ENCODE measurements at regions not wholly inside any gene's neighbourhood (a gene's known extent, or its start where the extent isn't known, plus 50 kb on each side); places are given as distances from the start of the nearest gene placed in this dataset.
"Not testable (repeated sequence)": the region's sequence is repeated elsewhere in the genome, so short reads cannot be mapped to it uniquely, and the experiment has no call there.

DNA sequence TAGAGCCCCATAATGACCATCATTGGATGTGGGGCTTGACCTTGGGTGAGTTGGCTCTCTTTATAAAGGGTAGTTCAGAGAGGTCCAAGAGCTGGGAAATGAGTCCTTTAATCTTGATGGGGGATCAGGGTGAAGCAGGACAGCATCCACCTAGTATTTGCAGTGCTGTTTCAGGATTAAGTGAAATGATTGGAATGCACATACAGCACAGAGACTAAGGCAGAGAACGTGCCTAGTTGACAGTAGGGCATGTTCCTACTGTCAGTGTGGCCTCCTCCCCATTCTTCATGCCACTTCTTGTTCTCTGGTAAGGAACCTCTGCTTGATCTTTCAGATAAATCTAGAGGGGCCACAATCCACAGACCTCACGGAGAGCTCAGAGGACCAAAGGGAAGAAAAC is 78.9 kb downstream of the TRIM43 start:
- DNase-seq (ENCODE audit: low spot score), result no peak
- no peak for ATAC-seq (ENCODE audit: low FRiP score)
- TF ChIP-seq, protein P1, sequence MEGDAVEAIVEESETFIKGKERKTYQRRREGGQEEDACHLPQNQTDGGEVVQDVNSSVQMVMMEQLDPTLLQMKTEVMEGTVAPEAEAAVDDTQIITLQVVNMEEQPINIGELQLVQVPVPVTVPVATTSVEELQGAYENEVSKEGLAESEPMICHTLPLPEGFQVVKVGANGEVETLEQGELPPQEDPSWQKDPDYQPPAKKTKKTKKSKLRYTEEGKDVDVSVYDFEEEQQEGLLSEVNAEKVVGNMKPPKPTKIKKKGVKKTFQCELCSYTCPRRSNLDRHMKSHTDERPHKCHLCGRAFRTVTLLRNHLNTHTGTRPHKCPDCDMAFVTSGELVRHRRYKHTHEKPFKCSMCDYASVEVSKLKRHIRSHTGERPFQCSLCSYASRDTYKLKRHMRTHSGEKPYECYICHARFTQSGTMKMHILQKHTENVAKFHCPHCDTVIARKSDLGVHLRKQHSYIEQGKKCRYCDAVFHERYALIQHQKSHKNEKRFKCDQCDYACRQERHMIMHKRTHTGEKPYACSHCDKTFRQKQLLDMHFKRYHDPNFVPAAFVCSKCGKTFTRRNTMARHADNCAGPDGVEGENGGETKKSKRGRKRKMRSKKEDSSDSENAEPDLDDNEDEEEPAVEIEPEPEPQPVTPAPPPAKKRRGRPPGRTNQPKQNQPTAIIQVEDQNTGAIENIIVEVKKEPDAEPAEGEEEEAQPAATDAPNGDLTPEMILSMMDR (IDR thresholded peaks at IDR 0.05), result no peak

DNA sequence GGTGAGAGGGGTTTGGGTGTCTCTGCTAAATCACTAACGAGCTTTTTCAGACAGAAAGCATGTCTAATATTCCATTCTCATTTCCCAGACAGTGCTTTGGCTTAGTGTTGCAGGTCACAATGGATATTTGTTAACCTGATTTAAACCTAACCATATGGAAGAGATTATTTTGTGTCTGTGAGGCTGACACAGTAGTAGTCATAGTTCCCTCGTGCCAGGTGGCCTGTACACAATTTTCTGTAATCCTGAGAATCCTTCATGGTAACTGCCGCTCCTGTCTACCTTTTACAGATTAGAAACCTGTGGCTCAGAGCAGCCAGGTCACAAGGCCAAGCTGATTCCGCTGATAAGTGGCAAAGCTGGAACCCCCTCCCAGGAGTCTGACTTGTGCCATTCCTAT is 79.4 kb downstream of the TRIM43 start:
- not testable (repeated sequence) for ATAC-seq (ENCODE audit: low FRiP score); DNase-seq (ENCODE audit: low spot score)

DNA sequence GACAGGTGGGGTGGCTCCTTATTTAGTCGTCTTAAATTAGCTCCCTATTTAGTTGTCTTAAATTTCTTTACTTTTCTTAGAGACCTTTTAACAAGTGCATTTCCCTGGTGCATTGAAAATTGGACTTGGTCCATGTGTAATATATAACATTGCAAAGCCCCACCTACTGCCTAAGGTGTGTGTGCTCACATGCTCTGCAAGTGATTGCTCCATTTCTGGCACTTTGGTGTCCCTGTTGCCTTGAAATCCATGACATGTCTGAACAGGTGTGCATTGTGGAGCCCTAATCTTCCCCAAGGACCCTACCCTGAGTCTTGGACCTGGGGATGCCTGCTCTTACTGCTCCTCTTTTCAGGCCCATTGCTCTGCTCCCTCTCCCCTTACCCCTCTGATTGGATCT is 80.2 kb downstream of the TRIM43 start:
- DNase-seq (ENCODE audit: low spot score); ATAC-seq (ENCODE audit: low FRiP score): not testable (repeated sequence)

DNA sequence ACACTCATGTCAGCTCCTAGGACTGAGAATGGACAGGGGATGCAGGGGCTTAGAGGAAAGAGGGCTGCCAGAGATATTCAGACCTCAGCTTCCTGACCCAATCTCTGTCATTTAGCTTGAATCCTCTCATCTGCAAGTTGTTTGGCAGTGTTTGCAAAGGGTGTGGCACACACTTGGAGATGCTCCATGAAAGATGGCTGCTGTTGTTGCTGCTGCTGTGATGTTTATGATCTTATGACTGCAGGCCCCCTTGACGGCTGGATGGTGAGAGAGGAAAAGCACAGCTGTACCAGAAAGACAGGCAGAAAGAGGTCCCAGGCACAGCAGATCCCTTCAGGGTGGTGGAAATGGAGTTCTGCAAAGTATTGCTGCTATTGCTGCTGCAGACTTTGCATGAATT is 80.7 kb downstream of the TRIM43 start:
- ATAC-seq (ENCODE audit: low FRiP score); DNase-seq (ENCODE audit: low spot score): not testable (repeated sequence)

DNA sequence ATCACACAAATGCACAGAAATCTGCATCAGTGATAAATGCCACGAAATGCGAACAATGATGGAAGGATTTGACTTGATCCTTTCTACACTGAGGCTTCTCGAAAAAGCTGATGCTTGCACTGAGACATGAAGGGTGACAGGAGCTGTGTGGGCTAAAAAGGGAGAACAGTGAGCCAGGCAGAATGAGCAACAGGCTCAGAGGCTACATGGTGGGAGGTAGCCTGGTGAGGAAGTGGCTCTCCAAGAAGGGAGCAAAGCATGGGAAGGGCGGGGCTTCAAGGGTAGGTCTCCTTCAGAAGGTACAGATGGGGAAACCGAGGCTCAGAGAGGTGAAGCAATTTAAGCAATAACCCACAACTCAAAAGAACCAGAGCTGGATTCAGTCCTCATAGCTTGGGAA is 82.4 kb downstream of the TRIM43 start:
- DNase-seq (ENCODE audit: low spot score) (no peak), ATAC-seq (ENCODE audit: low FRiP score) (no peak)
- TF ChIP-seq, protein P1 (IDR thresholded peaks at IDR 0.05), result no peak

DNA sequence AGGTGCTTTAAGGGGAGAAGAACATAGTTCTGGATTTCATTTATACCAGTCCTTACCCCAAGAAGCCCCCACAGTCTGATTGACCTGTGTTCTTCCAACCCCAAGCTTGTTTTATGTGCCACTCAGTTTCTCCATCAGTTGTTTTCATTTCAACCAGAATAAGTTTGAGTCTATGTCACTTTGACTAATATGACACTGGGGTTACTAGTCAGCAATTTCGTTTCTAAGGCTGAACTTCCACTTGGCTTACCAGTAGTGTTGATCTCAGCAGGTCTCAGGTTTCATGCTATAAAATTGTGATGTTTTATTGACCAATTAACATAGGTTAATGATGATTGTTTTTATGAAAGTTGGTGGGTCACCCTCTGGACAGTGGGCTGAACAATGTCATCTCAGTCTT is 84.8 kb downstream of the TRIM43 start:
- not testable (repeated sequence) for DNase-seq (ENCODE audit: low spot score); ATAC-seq (ENCODE audit: low FRiP score)

DNA sequence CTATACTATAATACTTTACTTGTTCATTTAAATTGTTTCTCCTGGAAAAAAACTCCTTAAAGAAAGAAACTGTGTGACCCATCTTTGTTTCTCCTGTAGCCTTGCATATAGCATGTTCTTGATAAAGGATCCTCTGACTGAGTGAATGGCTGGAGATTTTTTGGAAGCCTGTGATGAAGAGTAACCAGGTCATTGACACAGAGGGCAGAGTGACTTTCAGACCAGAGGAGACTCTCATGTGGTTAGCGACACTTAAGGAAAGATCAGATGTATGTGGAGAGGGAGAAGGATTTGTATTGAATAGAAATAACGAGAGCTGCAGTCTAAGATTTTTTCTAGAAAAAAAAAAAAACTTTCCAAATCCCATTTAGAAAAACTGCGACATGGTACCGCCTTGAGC is 85.5 kb downstream of the TRIM43 start:
- TF ChIP-seq, protein P1 (IDR thresholded peaks at IDR 0.05), result no peak
- ATAC-seq (ENCODE audit: low FRiP score) (no peak), DNase-seq (ENCODE audit: low spot score) (no peak)

DNA sequence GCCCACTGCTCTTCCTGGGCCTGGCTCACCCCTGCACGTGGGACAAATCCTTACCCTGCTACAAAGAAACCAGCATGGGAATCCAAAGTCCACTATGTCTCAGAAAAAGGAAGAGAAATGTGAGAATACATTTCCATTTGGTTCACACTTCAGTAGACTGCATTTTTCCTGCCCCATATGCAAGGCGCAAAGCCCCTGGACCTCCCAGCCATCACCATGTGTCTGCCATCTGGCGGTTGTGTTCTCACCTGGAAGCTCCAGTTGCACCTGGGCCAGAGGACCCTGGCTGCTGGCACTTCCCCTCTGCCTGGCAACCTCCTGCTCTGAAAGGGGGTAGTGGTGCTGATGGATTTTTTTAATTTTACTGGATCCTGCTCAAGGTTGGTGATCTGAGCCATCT is 86.0 kb downstream of the TRIM43 start:
- not testable (repeated sequence) for DNase-seq (ENCODE audit: low spot score); ATAC-seq (ENCODE audit: low FRiP score)

DNA sequence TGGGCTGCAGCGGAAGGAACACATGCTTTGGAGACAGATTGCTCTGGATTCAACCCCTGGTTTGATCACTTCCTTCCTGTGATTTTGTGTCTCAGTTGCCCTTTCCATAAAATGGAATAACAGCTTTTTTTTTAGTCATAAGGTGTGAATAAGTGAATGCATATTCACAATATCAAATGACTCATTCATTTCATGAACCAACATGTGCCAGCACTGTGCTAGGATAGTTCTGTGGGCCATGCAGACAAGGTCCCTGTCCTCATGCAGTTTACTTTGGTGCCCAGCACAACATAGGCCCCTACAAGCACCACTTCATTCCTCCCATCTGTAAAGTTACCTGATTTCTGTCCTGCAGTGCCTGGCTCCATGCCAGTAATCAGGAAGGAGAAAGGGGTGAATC is 89.4 kb downstream of the TRIM43 start:
- ATAC-seq (ENCODE audit: low FRiP score), result peak; percentile 47
- DNase-seq (ENCODE audit: low spot score), result not testable (repeated sequence)

DNA sequence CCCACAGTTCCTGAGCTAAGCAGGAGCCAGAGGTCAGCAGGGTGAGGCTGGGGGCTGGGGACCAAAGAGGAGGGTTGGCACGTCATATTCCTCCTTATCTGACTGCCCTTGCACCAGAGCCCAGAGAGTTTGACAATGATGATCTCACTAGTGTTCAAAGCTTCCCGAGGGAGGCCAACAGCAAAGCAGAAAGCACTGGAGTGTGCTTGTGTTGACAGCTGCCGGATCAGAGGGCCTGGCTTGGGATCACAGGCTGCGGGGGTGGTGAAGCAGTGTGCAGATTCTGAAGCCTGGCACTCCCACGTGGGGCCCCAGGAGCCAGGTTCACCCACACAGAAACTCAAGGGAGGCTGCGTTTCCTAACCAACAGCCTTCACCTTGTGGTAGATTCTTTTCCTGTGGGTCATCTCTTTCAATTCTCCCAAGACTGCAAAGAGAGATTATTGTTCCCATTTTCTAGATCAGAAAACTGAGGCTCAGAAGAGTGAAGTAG is 89.8 kb downstream of the TRIM43 start:
- peak; percentile 75 for ATAC-seq (ENCODE audit: low FRiP score)

DNA sequence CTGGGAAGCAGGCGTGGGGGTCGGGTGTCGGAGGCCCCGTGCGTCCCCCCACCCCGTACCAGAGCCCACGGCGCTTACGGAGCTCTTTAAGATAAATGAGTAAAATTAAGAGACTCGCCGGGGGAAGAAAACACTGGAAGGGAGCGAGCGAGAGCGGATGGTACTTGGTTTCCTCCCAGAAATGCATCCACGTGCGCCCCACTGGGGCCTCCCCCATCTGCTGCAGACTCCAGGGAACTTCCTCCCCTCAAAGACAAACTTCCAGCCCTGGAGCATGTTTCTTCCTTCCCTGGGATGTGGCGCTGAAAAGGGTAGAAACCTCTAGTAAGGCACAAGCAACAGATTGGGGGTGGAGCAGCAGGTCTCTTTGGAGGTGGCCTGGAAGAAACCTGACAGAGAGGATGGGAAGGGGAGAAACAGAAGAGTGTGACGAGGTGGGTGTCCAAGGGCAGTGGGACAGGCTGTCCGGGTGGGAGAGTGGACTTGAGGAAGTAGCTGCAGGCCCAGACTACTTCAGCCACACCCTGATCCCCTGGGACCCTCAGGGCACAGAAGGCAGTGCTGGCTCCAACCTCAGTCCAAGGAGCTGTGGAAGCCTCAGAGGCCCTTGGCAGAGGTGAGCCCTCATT is 91.2 kb downstream of the TRIM43 start:
- peak; percentile 1 for ATAC-seq (ENCODE audit: low FRiP score)
- DNase-seq (ENCODE audit: low spot score), result not testable (repeated sequence)

More for the DNA sequence above, 89.8 kb downstream of the TRIM43 start:
- DNase-seq (ENCODE audit: low spot score), result not testable (repeated sequence)

DNA sequence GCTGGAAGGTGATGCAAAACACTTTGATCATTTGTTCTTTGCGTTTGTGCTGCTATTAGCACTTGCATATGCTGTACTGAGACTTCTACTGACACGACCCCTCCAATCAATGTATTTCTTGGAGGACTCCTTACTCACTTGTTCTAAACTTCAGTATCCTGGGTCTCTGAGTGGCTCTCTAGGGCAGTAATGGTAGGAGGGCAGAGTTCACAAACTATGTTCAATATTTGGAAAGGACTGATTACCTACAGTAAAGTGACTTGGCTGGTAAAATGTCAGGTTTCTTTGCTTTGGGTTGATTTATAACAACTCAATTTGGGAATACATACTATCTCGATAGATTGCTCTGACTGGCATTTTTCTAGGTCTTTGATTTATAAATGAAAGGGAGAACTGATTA is 93.7 kb downstream of the TRIM43 start:
- TF ChIP-seq, protein P1 (IDR thresholded peaks at IDR 0.05), result no peak
- DNase-seq (ENCODE audit: low spot score), result no peak
- ATAC-seq (ENCODE audit: low FRiP score), result no peak

DNA sequence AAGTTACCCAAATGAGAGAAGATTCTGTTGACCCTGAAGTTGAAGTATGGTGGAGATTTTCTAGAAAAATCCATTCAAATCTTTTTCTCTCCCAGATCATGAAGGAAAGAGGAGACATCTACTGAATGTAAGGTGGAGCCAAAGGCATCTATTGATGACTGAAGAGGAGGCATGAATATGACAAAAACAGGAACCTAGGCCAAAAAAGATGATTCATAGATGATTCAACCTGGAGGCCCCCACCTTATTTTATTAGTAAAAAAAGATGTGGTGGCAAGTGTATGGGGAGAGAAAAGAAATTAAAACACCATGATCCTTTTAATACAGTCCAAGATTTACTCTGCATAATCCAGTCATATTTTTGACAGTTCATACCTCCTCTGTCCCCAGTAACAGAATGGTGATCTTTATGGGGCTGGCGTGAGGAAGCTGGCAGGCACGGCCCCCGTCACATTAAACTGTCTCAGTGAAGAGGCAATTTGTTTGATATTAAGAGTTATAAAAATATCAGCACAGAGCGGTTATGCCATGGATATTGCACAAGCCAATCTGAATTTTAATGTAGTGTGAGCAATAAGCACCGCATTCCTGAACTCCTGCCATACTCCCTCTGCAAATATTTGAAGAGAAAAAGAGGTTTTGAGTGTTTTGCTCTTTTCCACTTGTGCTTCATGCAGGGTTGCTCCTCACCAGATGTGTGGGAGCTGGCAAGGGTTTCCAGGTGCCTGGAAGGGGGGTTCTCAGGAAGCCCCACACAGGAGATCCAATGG is 94.4 kb downstream of the TRIM43 start:
- peak; percentile 45 for ATAC-seq (ENCODE audit: low FRiP score)
- not testable (repeated sequence) for DNase-seq (ENCODE audit: low spot score)

DNA sequence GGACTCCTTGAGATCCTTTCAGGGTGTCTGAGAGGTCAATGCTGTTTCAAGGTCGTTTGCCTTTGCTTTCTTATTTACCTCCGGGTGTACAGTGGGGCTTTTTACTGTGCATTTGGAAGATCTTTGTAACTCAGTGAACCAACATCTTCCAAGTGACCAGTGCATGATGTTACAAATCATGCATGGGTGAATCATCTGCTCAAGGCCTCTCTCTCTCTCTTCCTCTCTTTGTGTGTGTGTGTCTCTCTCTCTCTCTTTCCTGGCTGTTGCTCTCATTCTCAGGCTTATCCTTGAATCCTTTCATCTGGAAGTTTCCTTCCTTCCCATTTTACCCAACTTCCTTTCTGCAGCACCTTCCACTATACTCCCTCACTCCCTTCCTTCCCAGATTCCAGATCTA is 96.1 kb downstream of the TRIM43 start:
- ATAC-seq (ENCODE audit: low FRiP score), result peak; percentile 56
- DNase-seq (ENCODE audit: low spot score), result not testable (repeated sequence)

DNA sequence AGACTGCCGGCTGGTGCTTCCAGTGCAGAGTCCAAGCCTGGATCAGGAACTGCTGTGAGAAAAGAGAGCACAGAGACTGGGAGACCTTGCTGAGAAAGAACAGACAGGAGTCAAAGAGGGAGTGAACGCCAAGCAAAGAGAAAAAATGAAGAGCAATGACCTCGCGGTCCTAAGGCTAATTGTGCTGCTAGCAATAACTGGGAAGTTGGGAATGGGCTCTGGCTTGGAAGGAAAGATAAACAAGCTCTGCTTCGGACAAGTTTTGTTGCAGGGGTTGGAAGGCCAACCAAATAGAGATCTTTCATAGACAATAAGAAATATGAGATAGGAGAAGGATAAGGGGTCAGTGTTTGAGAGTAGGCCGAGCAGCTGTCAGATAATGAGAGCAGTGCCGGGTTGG is 99.4 kb downstream of the TRIM43 start:
- DNase-seq (ENCODE audit: low spot score); ATAC-seq (ENCODE audit: low FRiP score): not testable (repeated sequence)
